H9 (cell line): ENCODE measurements at regions not wholly inside any gene's neighbourhood (a gene's known extent, or its start where the extent isn't known, plus 50 kb on each side); places are given as distances from the start of the nearest gene placed in this dataset.
"Not testable (repeated sequence)": the region's sequence is repeated elsewhere in the genome, so short reads cannot be mapped to it uniquely, and the experiment has no call there.

Experiments
- DNase-seq: peaks from one replicate; pipeline ENCODE4 v3.0.0-alpha.2; 2017
- H2AFZ ChIP-seq: one replicate; pipeline ENCODE4 v1.6.1; 2013; ENCODE audit warnings: mild to moderate bottlenecking, low read length, control low read depth, moderate library complexity
- H2AK5ac ChIP-seq: 2 replicates; pipeline ENCODE4 v1.6.1; 2013; ENCODE audit warnings: low read length, control low read depth, mixed read lengths; ENCODE audit not compliant: insufficient read length
- H2BK120ac ChIP-seq: one replicate; pipeline ENCODE4 v1.6.1; 2013; ENCODE audit warnings: low read depth, mild to moderate bottlenecking, low read length, control low read depth, inconsistent platforms; ENCODE audit not compliant: poor library complexity, severe bottlenecking
- H2BK12ac ChIP-seq: 2 replicates; pipeline ENCODE4 v1.6.1; 2013; ENCODE audit warnings: low read length, control low read depth, mixed read lengths, low read depth; ENCODE audit not compliant: insufficient read length
- H2BK15ac ChIP-seq: 2 replicates; pipeline ENCODE4 v1.6.1; 2013; ENCODE audit warnings: low read depth, low read length, control low read depth
- H2BK20ac ChIP-seq: one replicate; pipeline ENCODE4 v1.6.1; 2013; ENCODE audit warnings: low read depth, mild to moderate bottlenecking, low read length, control low read depth, inconsistent platforms; ENCODE audit not compliant: poor library complexity, severe bottlenecking
- H2BK5ac ChIP-seq: 2 replicates; pipeline ENCODE4 v1.6.1; 2013; ENCODE audit warnings: low read length, control low read depth, mixed read lengths; ENCODE audit not compliant: insufficient read length
- H3K14ac ChIP-seq: 2 replicates; pipeline ENCODE4 v1.6.1; 2013; ENCODE audit warnings: low read length, control low read depth; ENCODE audit not compliant: insufficient read depth
- H3K18ac ChIP-seq: 2 replicates; pipeline ENCODE4 v1.6.1; 2013; ENCODE audit warnings: low read depth, mild to moderate bottlenecking, mixed read lengths, low read length, control low read depth; ENCODE audit not compliant: insufficient read length
- H3K23ac ChIP-seq: 2 replicates; pipeline ENCODE4 v1.6.1; 2013; ENCODE audit warnings: low read length, control low read depth, mixed read lengths, low read depth; ENCODE audit not compliant: insufficient read length
- H3K23me2 ChIP-seq: 2 replicates; pipeline ENCODE4 v1.6.1; 2013; ENCODE audit warnings: low read depth, mild to moderate bottlenecking, mixed read lengths, low read length, control low read depth; ENCODE audit not compliant: insufficient read length, poor library complexity, severe bottlenecking
- H3K27ac ChIP-seq: 2 replicates; pipeline ENCODE4 v1.5.1; 2013; ENCODE audit warnings: low read length, control low read depth, mixed read lengths, low read depth; ENCODE audit not compliant: insufficient read length
- H3K27me3 ChIP-seq: 2 replicates; pipeline ENCODE4 v1.6.1; 2013; ENCODE audit warnings: low read length, control low read depth, inconsistent platforms; ENCODE audit not compliant: insufficient read depth
- H3K4ac ChIP-seq: 2 replicates; pipeline ENCODE4 v1.6.1; 2013; ENCODE audit warnings: low read depth, mild to moderate bottlenecking, control low read depth, inconsistent platforms, low read length, moderate library complexity
- H3K4me1 ChIP-seq: 2 replicates; pipeline ENCODE4 v1.6.1; 2013; ENCODE audit warnings: low read length, control low read depth, inconsistent platforms; ENCODE audit not compliant: insufficient read depth
- H3K4me2 ChIP-seq: 2 replicates; pipeline ENCODE4 v1.6.1; 2013; ENCODE audit warnings: low read length, control low read depth, mixed read lengths; ENCODE audit not compliant: insufficient read length, insufficient read depth
- H3K56ac ChIP-seq: 2 replicates; pipeline ENCODE4 v1.6.1; 2013; ENCODE audit warnings: low read depth, mild to moderate bottlenecking, mixed read lengths, low read length, control low read depth; ENCODE audit not compliant: insufficient read length
- H3K79me1 ChIP-seq: 2 replicates; pipeline ENCODE4 v1.6.1; 2013; ENCODE audit warnings: low read depth, mild to moderate bottlenecking, moderate library complexity, low read length, control low read depth, inconsistent platforms; ENCODE audit not compliant: insufficient read depth, poor library complexity, severe bottlenecking
- H3K79me2 ChIP-seq: 2 replicates; pipeline ENCODE4 v1.6.1; 2013; ENCODE audit warnings: low read length, control low read depth, inconsistent platforms; ENCODE audit not compliant: insufficient read depth
- H3K9ac ChIP-seq: 2 replicates; pipeline ENCODE4 v1.6.1; 2013; ENCODE audit warnings: low read length, control low read depth, mixed read lengths; ENCODE audit not compliant: insufficient read length; ENCODE audit errors: extremely low read depth
- H3K9me3 ChIP-seq: one replicate; pipeline ENCODE4 v1.6.1; 2013; ENCODE audit warnings: low read depth, low read length, inconsistent platforms; ENCODE audit not compliant: control insufficient read depth
- H3T11ph ChIP-seq: one replicate; pipeline ENCODE4 v1.6.1; 2013; ENCODE audit warnings: mild to moderate bottlenecking, low read length, control low read depth, inconsistent platforms
- H4K20me1 ChIP-seq: one replicate; pipeline ENCODE4 v1.6.1; 2013; ENCODE audit not compliant: control insufficient read depth, insufficient read length, insufficient read depth
- H4K5ac ChIP-seq: 2 replicates; pipeline ENCODE4 v1.6.1; 2013; ENCODE audit warnings: low read depth, mild to moderate bottlenecking, mixed read lengths, low read length, control low read depth; ENCODE audit not compliant: insufficient read length
- H4K8ac ChIP-seq: replicated peaks from 2 replicates; pipeline ENCODE4 v1.6.1; 2013; ENCODE audit warnings: low read length, control low read depth, mixed read lengths, low read depth; ENCODE audit not compliant: insufficient read length
- H4K91ac ChIP-seq: 2 replicates; pipeline ENCODE4 v1.6.1; 2013; ENCODE audit warnings: low read depth, mild to moderate bottlenecking, moderate library complexity, mixed read lengths, low read length, control low read depth; ENCODE audit not compliant: insufficient read length
- H3K27ac Mint-ChIP-seq, 3 experiments: 2 replicates in 2 of 3; 3 replicates in 1 of 3; pipeline ENCODE4 v1.8.0; 2020 to 2021; ENCODE audit warnings: mixed read lengths in 3 of 3, mild to moderate bottlenecking in 1 of 3, moderate library complexity in 1 of 3
- H3K27me3 Mint-ChIP-seq: 2 replicates; pipeline ENCODE4 v1.8.0; 2021; ENCODE audit warnings: low read depth, mild to moderate bottlenecking, moderate library complexity, mixed read lengths
- H3K36me3 Mint-ChIP-seq, 3 experiments: 2 replicates in 2 of 3; 3 replicates in 1 of 3; pipeline ENCODE4 v1.8.0; 2020 to 2021; ENCODE audit warnings: low read depth in 3 of 3, mixed read lengths in 3 of 3; ENCODE audit not compliant: insufficient read depth in 1 of 3
- H3K4me1 Mint-ChIP-seq, 2 experiments: 2 replicates each; pipeline ENCODE4 v1.8.0; 2020; ENCODE audit warnings: mixed read lengths in 2 of 2
- H3K4me3 Mint-ChIP-seq, 2 experiments: 2 replicates in 1 of 2; 3 replicates in 1 of 2; pipeline ENCODE4 v1.8.0; 2020 to 2021; ENCODE audit warnings: mild to moderate bottlenecking in 2 of 2, mixed read lengths in 2 of 2, moderate library complexity in 1 of 2
- H3K9me3 Mint-ChIP-seq, 2 experiments: 2 replicates in 1 of 2; 3 replicates in 1 of 2; pipeline ENCODE4 v1.8.0; 2020; ENCODE audit warnings: mild to moderate bottlenecking in 2 of 2, mixed read lengths in 2 of 2, moderate library complexity in 1 of 2
- CTCF ChIP-seq: fragments of 200-600 bp; sonication (generic); conservative IDR thresholded peaks from 3 replicates; pipeline ENCODE4 v1.8.0; 2021; ENCODE audit warnings: antibody characterized with exemption, mild to moderate bottlenecking
- WGBS: extraction: QIAGEN DNeasy Blood & Tissue Kit; methylation state at CpG from one replicate; pipeline ENCODE4 v1.1.7; 2013; ENCODE audit warnings: missing lambda C conversion rate, low lambda C conversion rate, mixed read lengths; ENCODE audit not compliant: insufficient read length; ENCODE audit errors: extremely low coverage; 5-methylcytosine and 5-hydroxymethylcytosine counted together

GRCh38 chr5:1732238-1732941, 67.2 kb downstream of the MRPL36 start:
- Histone ChIP-seq H3K14ac (no peak overlapping the region), H4K20me1 (no peaks in the 10 kb centered on the region), H3K79me1 (no peaks in the 10 kb centered on the region), H3K27me3 (no peaks in the 10 kb centered on the region), H2BK20ac (no peak overlapping the region), H4K91ac (no peak overlapping the region), H3K18ac (no peak overlapping the region), H2BK12ac (no peak overlapping the region), H2BK5ac (no peak overlapping the region), H2AK5ac (no peak overlapping the region), H2BK120ac (no peak overlapping the region), H3K23ac (no peak overlapping the region), H3K4ac (no peak overlapping the region), H3K4me2 (no peak overlapping the region), H3K56ac (no peak overlapping the region), H3T11ph (no peak overlapping the region), H3K27ac (no peak overlapping the region), H2AFZ (no peak overlapping the region), H4K5ac (no peak overlapping the region), H3K9ac (no peak overlapping the region), H4K8ac (no peak overlapping the region), H3K9me3 (no peaks in the 10 kb centered on the region), H2BK15ac (no peak overlapping the region), H3K4me1 (no peaks in the 10 kb centered on the region), H3K79me2 (no peaks in the 10 kb centered on the region), H3K23me2 (no peaks in the 10 kb centered on the region)
- Mint-ChIP-seq H3K9me3 (no peaks in the 10 kb centered on the region), H3K27ac (no peak overlapping the region), H3K36me3 (no peaks in the 10 kb centered on the region), H3K4me3 (no peak overlapping the region), H3K4me1 (peaks cover 6 to 14% of the 10 kb centered on the region in 2 experiments), H3K27me3 (peaks cover 6% of the 10 kb centered on the region)
- no CpG with 5 or more reads among the region's 9 CpGs for WGBS
- no peak for TF ChIP-seq CTCF
- DNase-seq, result peak; percentile 23

GRCh38 chr5:1731855-1732237, 67.8 kb downstream of the MRPL36 start:
- not testable (repeated sequence) for H3K27ac ChIP-seq, H3K9me3 ChIP-seq, H2BK20ac ChIP-seq, H3K23ac ChIP-seq, H3K14ac ChIP-seq, H3K79me2 ChIP-seq, H2AK5ac ChIP-seq, H2AFZ ChIP-seq, H3K36me3 Mint-ChIP-seq, H3T11ph ChIP-seq, H2BK15ac ChIP-seq, H4K5ac ChIP-seq, H2BK5ac ChIP-seq, H2BK120ac ChIP-seq, H3K4me3 Mint-ChIP-seq, H2BK12ac ChIP-seq, H4K20me1 ChIP-seq, H3K9ac ChIP-seq, H3K18ac ChIP-seq, H3K4ac ChIP-seq, H4K91ac ChIP-seq, H4K8ac ChIP-seq, H3K56ac ChIP-seq, H3K23me2 ChIP-seq, H3K4me1 ChIP-seq, H3K79me1 ChIP-seq, H3K27ac Mint-ChIP-seq, H3K27me3 ChIP-seq, H3K4me2 ChIP-seq, DNase-seq, H3K9me3 Mint-ChIP-seq, H3K27me3 Mint-ChIP-seq
- H3K4me1 Mint-ChIP-seq, result peaks cover 6 to 14% of the 10 kb centered on the region in 2 experiments
- WGBS, result no CpG with 5 or more reads among the region's 4 CpGs
